HTR-8/SVneo (cell line): ENCODE measurements at regions not wholly inside any gene's neighbourhood (a gene's known extent, or its start where the extent isn't known, plus 50 kb on each side); places are given as distances from the start of the nearest gene placed in this dataset.
"Not testable (repeated sequence)": the region's sequence is repeated elsewhere in the genome, so short reads cannot be mapped to it uniquely, and the experiment has no call there.

Experiments used
- DNase-seq: peaks from one replicate; pipeline ENCODE4 v3.0.0; 2011; ENCODE audit warnings: low spot score, mixed read lengths; ENCODE audit not compliant: insufficient read length
- FAIRE-seq: peaks from 2 replicates; lab custom pipeline; 2011; peaks lifted over from hg19 to GRCh38; lab: Jason Lieb, UNC

- FAIRE-seq: no peak
- DNase-seq: no peak
These were observed 364.0 kb downstream of the CNTN6 start for GRCh38 chr3:1456781-1457311.

GRCh38 chr3:1462371-1462770, 369.5 kb downstream of the CNTN6 start:
- no peak for DNase-seq
- FAIRE-seq: no peak

- no peak for DNase-seq
- FAIRE-seq: no peak
These were observed 370.1 kb downstream of the CNTN6 start for GRCh38 chr3:1462856-1463450.

- FAIRE-seq, DNase-seq: not testable (repeated sequence)
These were observed 372.3 kb downstream of the CNTN6 start for GRCh38 chr3:1465091-1465490.

GRCh38 chr3:1468145-1468544, 375.3 kb downstream of the CNTN6 start:
- FAIRE-seq: no peak
- DNase-seq: no peak

- no peak for FAIRE-seq
- no peak for DNase-seq
These were observed 376.4 kb downstream of the CNTN6 start for GRCh38 chr3:1469248-1469647.

- FAIRE-seq (no peak), DNase-seq (no peak)
These were observed 376.9 kb downstream of the CNTN6 start for GRCh38 chr3:1469687-1470086.

GRCh38 chr3:1477669-1478068, 384.8 kb downstream of the CNTN6 start:
- no peak for DNase-seq
- FAIRE-seq: no peak

- no peak for FAIRE-seq
These were observed 402.6 kb downstream of the CNTN6 start for GRCh38 chr3:1495466-1495865.

GRCh38 chr3:1499694-1500093, 406.9 kb downstream of the CNTN6 start:
- no peak for DNase-seq
- FAIRE-seq: no peak

More at GRCh38 chr3:1495466-1495865, 402.6 kb downstream of the CNTN6 start:
- DNase-seq: no peak

- FAIRE-seq (no peak), DNase-seq (no peak)
These were observed 408.7 kb downstream of the CNTN6 start for GRCh38 chr3:1501406-1502115.

GRCh38 chr3:1506090-1506489, 413.3 kb downstream of the CNTN6 start:
- FAIRE-seq (no peak), DNase-seq (no peak)

GRCh38 chr3:1513662-1514061, 420.8 kb downstream of the CNTN6 start:
- FAIRE-seq: no peak
- no peak for DNase-seq

GRCh38 chr3:1515882-1516281, 423.1 kb downstream of the CNTN6 start:
- no peak for FAIRE-seq
- DNase-seq: no peak

GRCh38 chr3:1527786-1528185, 435.0 kb downstream of the CNTN6 start:
- no peak for FAIRE-seq
- no peak for DNase-seq

- DNase-seq: no peak
- FAIRE-seq: no peak
These were observed 435.8 kb downstream of the CNTN6 start for GRCh38 chr3:1528621-1529020.

- DNase-seq: no peak
- no peak for FAIRE-seq
These were observed 436.9 kb downstream of the CNTN6 start for GRCh38 chr3:1529676-1530075.

GRCh38 chr3:1531981-1532380, 439.2 kb downstream of the CNTN6 start:
- DNase-seq: no peak
- FAIRE-seq: no peak

GRCh38 chr3:1532935-1533606, 440.2 kb downstream of the CNTN6 start:
- no peak for DNase-seq
- no peak for FAIRE-seq

- FAIRE-seq: no peak
- no peak for DNase-seq
These were observed 440.9 kb downstream of the CNTN6 start for GRCh38 chr3:1533763-1534162.

- no peak for FAIRE-seq
- no peak for DNase-seq
These were observed 441.4 kb downstream of the CNTN6 start for GRCh38 chr3:1534252-1534651.
